ENCODE measurements at regions not wholly inside any gene's neighbourhood (a gene's known extent, or its start where the extent isn't known, plus 50 kb on each side); places are given as distances from the start of the nearest gene placed in this dataset.
"Not testable (repeated sequence)": the region's sequence is repeated elsewhere in the genome, so short reads cannot be mapped to it uniquely, and the experiment has no call there.

- ATAC-seq, result not testable (repeated sequence)
- peak; percentile 18 for DNase-seq (ENCODE audit: low spot score)
These were observed 198.0 kb upstream of the ZNF469 start for GRCh38 chr16:88184566-88185355.

GRCh38 chr16:88185406-88185805 is 197.4 kb upstream of the ZNF469 start:
- not testable (repeated sequence) for ATAC-seq; DNase-seq (ENCODE audit: low spot score)

DNA sequence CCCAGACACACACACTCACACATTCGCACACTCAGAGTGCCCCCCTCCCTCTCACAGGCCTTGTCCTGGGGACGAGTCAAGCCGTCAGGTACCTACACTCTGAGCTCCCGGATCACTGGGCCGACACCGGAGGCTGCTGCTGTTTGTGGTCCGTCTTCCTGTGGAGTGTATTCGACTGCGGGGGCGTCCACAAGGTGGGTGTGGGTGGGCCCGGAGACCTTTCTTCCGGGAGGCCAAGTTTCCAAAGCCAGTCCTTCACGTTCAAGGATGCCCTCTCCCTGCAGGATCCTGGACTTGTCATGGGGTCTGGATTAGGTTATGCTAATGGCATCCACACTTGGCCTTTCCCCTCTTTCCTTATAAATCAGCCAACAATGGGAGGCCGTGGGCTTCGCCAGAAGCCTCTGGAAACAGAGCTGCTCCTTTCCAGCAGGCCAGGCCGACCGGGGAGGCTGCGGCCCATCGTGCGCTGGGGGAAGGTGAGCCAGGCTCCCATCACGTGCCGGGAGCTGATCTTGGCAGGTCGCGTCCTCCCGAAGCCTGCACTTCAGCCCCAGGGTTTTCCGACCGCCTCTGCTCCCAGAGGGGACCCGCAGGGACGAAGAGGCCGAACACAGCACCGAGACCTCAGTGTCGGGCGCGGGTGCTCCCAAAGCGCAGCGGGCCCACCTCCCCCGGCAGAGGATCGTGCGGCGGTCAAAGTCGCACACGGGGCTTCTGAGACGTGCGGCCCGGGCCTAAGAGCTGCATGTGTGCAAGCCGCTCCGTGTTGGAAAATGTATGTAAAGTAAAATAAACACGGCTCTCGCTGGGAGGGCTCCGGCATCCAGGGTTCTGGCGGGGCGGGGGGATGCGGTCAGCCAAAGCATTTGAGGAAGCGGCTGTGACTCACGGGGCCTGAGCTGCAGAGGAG is 196.5 kb upstream of the ZNF469 start:
- DNase-seq (ENCODE audit: low spot score), result not testable (repeated sequence)

GRCh38 chr16:88186889-88187870 is 195.6 kb upstream of the ZNF469 start:
- DNase-seq (ENCODE audit: low spot score); ATAC-seq: not testable (repeated sequence)

More for the DNA sequence above, 196.5 kb upstream of the ZNF469 start:
- not testable (repeated sequence) for ATAC-seq

- not testable (repeated sequence) for DNase-seq (ENCODE audit: low spot score)
These were observed 194.4 kb upstream of the ZNF469 start for GRCh38 chr16:88188171-88188895.

DNA sequence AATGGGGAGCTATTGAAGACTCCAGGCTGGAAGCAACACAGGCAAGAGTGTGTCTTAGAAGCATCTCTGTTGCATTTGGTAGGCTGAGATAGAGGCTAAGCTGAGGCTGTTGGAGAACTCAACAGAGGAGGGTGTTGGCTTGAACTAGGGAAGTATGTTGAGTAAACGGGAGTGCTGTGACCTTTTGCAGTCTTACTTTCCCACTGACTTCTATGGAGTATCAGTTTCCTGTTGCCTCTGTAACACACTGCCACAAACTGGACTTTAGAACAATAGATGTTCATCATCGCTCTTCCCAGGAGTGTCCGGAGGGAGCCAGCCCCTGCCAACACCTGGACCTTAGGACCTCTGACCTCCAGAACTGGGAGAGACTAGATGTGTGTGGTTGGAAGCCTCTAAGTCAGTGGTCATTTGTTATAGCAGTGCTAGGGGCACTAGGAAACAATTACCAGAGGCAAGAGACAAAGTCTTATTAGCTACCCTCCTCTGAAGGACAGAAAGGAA is 192.1 kb upstream of the ZNF469 start:
- not testable (repeated sequence) for ATAC-seq; DNase-seq (ENCODE audit: low spot score)

More at GRCh38 chr16:88188171-88188895, 194.4 kb upstream of the ZNF469 start:
- not testable (repeated sequence) for ATAC-seq

DNA sequence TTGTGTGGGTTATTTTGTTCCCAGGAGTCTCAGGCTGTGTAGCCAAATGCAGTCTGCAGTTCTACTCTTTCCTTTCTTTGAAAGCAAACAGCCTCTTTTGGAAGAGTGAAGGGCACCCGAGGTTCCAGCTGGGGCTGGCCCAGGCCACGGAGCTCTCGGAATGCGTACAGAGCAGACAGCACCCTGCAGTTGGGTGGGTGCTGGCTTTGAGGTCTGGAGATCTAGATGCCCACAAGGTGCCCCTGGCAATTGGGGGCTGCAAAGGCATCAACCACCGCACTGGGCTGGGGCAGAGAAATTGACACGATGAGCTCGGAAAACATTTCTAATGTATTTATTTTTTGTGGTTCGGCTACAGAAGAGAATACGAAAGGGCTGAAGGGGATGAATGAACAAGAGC is 191.6 kb upstream of the ZNF469 start:
- DNase-seq (ENCODE audit: low spot score); ATAC-seq: not testable (repeated sequence)

DNA sequence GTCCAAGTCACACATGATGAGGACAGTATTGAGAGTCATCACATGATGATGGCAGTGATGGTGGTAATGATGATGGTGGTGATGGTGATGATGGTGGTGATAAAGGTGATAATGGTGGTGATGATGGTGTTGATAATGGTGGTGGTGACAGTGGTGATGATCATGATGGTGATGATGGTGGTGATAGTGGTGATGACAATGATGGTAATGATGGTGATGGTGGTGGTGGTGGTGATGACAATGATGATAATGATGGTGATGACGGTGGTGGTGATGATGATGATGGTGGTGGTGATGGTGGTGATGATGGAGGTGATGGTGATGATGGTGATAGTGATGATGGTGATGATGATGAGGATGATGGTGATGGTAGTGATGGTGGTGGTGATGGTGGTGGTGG is 190.2 kb upstream of the ZNF469 start:
- ATAC-seq (no peak), DNase-seq (ENCODE audit: low spot score) (no peak)

GRCh38 chr16:88193706-88194396 is 188.9 kb upstream of the ZNF469 start:
- peak; percentile 82 for ATAC-seq
- DNase-seq (ENCODE audit: low spot score), result not testable (repeated sequence)

DNA sequence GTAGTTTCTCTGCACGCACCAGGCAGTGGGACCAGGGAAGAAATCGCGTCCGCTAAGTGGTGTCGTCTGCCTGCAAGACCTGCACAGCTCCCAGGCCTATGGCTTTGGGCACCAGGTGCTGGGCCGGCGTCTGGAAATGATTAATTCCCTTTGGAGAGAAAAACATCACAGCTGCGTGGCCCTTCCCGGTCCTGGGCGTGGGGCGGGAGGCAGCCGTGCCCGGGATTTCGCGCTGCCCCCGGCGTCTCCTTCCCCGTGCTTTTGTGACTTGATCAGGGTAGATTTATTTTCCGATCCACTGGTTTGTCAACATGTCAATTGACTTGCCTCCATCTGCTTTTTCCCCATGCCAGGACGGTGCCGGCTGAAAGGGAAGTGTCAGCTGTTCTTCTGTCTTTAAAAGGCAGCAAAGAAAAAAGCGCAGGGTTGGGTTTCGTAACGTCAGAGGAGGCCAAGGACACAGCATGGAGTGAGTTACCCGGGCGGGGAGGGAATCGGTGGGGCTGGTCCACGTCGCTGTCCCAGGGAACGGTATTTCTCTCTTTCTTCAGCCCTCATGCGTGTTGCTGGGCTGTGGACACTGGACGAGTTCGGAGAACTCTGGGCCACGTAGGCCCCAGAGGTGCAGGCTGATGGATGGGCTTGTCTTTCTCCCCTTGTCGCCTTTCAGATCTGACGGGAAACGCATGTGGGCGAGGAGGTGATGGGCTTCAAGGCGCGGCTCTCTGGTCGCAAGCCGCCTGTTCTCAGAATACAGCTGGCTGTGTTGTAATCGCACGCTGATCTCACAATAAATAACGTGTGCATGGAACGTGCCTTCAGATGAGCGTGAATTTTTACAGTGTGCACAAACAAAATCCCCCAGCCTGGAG is 188.1 kb upstream of the ZNF469 start:
- ATAC-seq (no peak), DNase-seq (ENCODE audit: low spot score) (no peak)

DNA sequence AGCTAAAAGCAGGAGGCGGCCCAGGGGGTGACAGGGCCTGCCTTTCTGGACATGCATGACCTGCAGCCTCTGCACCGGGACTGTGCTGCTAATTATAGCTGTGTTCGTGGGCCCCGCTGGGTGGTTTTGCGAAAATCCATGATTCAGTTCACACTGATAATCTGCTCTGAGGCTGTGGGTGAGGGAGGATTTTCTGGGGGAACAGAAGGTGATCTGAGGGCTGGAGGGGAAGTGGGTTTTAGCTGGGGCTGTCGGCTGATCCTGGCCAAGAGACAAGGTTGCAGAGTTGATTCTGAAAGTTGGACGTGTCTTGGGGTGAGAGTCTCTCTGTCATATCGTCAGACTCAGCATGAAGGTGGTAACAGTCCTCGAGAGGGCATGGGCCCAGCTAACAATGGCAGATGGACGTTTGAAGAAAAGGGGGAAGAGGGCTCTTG is 187.5 kb upstream of the ZNF469 start:
- DNase-seq (ENCODE audit: low spot score), result no peak

GRCh38 chr16:88195911-88196465 is 186.8 kb upstream of the ZNF469 start:
- no peak for ATAC-seq
- DNase-seq (ENCODE audit: low spot score), result no peak

More for the DNA sequence above, 187.5 kb upstream of the ZNF469 start:
- ATAC-seq, result no peak

- DNase-seq (ENCODE audit: low spot score) (no peak), ATAC-seq (no peak)
These were observed 186.0 kb upstream of the ZNF469 start for GRCh38 chr16:88196471-88197400.

DNA sequence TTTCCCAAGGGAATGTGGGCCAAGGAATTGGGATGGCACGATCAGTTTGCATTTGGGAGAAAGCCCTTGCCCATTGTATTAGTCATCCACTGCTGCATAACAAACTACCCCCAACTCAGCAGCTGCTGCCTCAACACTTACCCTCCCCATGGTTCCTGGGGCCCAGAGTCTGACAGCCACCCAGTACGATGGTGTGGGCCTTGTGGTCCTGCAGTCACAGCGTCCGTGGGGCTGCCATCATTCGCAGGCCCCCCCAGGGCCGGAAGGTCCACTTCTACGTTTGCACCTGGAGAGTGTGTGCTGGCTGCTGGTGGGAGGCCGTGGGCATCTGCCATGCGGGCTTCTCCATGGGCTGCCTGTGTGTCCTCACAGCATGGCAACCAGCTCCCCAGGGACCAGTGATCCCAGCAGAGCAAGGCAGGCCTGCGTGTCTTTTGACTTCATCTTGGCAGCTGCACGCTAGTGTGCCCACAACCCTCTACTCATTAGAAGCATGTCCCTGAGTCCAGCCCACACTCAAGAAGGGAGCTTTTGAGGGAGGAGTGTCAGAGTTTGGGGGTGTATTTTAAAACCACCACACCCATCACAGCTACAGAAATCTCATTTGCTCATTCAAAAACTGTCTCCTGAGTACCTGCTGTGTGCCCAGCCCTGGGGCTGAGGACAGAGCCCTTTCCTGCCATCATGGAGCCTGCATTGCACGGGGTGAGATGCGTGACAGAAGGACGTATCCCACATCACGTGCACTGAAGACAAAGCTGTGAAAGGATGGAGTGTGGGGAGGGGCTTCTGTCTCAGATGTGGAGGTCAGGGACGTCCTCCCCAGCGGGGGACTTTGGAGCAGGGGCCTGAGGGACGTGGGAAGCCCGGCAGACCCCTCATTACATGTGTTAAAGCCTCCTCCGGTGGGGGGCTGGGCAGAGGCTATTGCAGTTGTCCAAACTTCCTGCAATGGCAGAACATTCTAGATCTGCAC is 185.0 kb upstream of the ZNF469 start:
- DNase-seq (ENCODE audit: low spot score), result no peak
- no peak for ATAC-seq

All from left lobe of liver (tissue), 2 donors.